ENCODE measurements at regions not wholly inside any gene's neighbourhood (a gene's known extent, or its start where the extent isn't known, plus 50 kb on each side); places are given as distances from the start of the nearest gene placed in this dataset.

DNA sequence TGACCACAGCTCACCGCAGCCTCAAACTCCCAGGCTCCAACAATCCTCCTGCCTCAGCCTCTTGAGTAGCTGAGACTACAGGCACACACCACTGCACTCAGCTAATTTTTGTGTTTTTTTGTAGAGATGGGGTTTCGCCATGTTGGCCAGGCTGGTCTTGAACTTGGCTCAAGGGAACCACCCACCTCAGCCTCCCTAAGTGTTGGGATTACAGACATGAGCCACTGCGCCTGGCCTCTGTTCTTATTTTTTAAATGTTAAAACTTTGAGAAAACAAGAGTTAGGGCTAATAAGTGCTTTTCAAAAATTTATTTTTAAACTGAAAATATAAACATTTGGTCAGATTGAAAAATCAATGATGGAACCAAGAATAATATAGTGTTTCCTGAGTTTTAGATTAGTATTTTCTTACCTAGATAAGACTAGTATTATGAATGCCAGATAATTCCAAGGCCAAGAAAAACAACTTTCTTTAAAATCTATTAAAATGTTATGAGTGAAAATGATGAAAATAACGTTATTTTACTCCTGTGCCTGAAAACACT is 66.2 kb upstream of the S1PR1 start:
- H3K9ac ChIP-seq (ENCODE audit: low read depth in 1 of 2, low read length in 2 of 2), result no peak overlapping the region

DNA sequence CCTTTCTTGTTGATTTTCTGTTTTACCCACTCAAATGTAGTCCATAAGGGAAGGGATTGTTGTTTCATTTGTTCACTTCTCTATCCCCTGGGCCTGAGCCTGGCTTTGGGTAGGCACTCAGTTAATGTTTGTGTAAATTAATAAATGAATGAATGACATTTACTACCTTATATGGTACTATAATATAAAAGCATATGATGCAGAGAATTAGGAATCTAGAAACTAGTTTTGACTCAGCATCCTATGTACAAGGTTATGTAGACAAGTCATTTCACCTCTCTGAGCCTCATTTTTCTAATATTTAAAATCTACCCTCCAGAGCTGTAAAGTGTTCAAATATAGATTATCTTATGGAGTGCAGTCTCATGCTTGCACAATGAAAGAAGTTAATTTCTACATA is 68.9 kb upstream of the S1PR1 start:
- no peaks in the 10 kb centered on the region for H3K27me3 ChIP-seq (ENCODE audit: control insufficient read depth in 2 of 2, insufficient read depth in 2 of 2, low read length in 2 of 2)
- no peaks in the 10 kb centered on the region for H3K4me1 ChIP-seq (ENCODE audit: control insufficient read depth in 2 of 2, insufficient read depth in 2 of 2, low read length in 2 of 2)
- H3K9me3 ChIP-seq (ENCODE audit: control insufficient read depth in 2 of 2, low read length in 2 of 2), result no peaks in the 10 kb centered on the region

More for the DNA sequence above, 66.2 kb upstream of the S1PR1 start:
- Histone ChIP-seq H3K9me3 (ENCODE audit: control insufficient read depth in 2 of 2, low read length in 2 of 2) (no peaks in the 10 kb centered on the region), H3K4me1 (ENCODE audit: control insufficient read depth in 2 of 2, insufficient read depth in 2 of 2, low read length in 2 of 2) (no peaks in the 10 kb centered on the region), H3K36me3 (ENCODE audit: control insufficient read depth in 2 of 2, insufficient read depth in 2 of 2, low read length in 2 of 2) (no peaks in the 10 kb centered on the region), H3K4me3 (ENCODE audit: low read length in 2 of 2) (no peak overlapping the region), H3K27me3 (ENCODE audit: control insufficient read depth in 2 of 2, insufficient read depth in 2 of 2, low read length in 2 of 2) (no peaks in the 10 kb centered on the region), H3K27ac (ENCODE audit: low read depth in 2 of 2, low read length in 2 of 2) (no peak overlapping the region)

DNA sequence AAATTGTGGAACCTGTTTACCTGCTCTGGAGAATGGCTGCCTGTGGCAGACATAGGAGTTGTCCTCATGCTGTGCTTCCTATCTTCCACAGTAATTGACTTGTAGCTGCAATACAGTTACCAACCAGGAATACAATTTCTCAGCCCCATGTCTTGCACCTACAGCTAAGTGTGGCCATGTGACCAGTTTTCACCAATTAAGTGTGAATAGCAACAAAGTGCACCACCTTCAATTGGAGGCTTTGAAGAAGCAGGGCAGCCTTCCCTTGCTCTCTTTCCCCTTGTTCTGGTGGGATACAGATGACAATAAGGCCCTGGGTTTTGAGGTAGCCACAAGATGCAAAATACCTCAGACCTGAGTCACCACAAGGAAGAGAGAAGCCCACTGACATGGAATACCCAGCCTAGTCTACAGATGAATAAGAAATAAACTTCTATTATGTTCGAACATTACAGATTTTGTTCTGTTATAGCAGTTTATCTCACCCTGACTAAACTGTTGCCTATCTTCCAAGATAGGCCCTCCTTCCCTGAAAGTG is 70.2 kb upstream of the S1PR1 start:
- Histone ChIP-seq H3K36me3 (ENCODE audit: control insufficient read depth in 2 of 2, insufficient read depth in 2 of 2, low read length in 2 of 2) (no peaks in the 10 kb centered on the region), H3K9me3 (ENCODE audit: control insufficient read depth in 2 of 2, low read length in 2 of 2) (no peaks in the 10 kb centered on the region), H3K27ac (ENCODE audit: low read depth in 2 of 2, low read length in 2 of 2) (no peak overlapping the region), H3K4me1 (ENCODE audit: control insufficient read depth in 2 of 2, insufficient read depth in 2 of 2, low read length in 2 of 2) (no peaks in the 10 kb centered on the region), H3K4me3 (ENCODE audit: low read length in 2 of 2) (no peak overlapping the region), H3K9ac (ENCODE audit: low read depth in 1 of 2, low read length in 2 of 2) (no peak overlapping the region), H3K27me3 (ENCODE audit: control insufficient read depth in 2 of 2, insufficient read depth in 2 of 2, low read length in 2 of 2) (no peaks in the 10 kb centered on the region)

More for the DNA sequence above, 68.9 kb upstream of the S1PR1 start:
- Histone ChIP-seq H3K27ac (ENCODE audit: low read depth in 2 of 2, low read length in 2 of 2) (no peak overlapping the region), H3K36me3 (ENCODE audit: control insufficient read depth in 2 of 2, insufficient read depth in 2 of 2, low read length in 2 of 2) (no peaks in the 10 kb centered on the region), H3K9ac (ENCODE audit: low read depth in 1 of 2, low read length in 2 of 2) (no peak overlapping the region), H3K4me3 (ENCODE audit: low read length in 2 of 2) (no peak overlapping the region)

DNA sequence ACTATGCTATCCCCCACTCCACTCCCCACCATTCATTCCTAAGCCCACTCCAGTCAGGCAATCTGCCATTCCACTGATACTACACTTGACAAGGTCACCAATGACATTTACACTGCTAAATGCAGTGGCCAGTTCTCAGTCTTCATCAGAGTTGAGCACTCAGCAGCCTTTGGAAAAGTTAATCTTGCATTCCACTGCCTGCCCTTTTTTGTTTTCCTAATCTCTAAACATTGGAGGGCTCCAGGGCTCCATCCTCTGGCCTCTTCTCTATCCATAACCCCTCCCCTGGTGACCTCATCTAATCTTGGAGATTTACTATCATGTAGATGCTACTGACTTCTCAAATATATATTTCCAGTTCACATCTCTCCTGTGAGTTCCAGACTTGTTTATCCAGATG is 70.9 kb upstream of the S1PR1 start:
- H3K27ac ChIP-seq (ENCODE audit: low read depth in 2 of 2, low read length in 2 of 2), result no peak overlapping the region
- no peaks in the 10 kb centered on the region for H3K36me3 ChIP-seq (ENCODE audit: control insufficient read depth in 2 of 2, insufficient read depth in 2 of 2, low read length in 2 of 2)

DNA sequence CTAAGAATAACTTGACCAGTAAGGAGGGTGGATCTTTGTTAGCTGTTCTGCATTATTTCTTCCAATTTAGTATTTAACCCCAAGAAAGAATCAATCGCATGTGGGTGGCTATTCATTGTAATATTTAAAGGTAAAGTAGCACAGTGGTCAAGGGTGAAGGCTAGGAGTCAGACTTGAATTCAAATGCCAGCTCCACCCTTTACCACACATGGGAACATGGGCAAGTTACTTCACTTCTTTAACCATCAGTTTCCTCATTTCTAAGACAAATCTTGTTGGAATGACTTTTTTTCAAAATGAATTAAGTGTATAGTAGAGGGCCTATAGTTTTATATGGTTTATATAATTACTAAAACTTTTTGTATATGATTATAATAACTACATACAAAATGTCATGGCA is 71.3 kb upstream of the S1PR1 start:
- Histone ChIP-seq H3K4me3 (ENCODE audit: low read length in 2 of 2) (no peak overlapping the region), H3K27ac (ENCODE audit: low read depth in 2 of 2, low read length in 2 of 2) (no peak overlapping the region), H3K36me3 (ENCODE audit: control insufficient read depth in 2 of 2, insufficient read depth in 2 of 2, low read length in 2 of 2) (no peaks in the 10 kb centered on the region), H3K9ac (ENCODE audit: low read depth in 1 of 2, low read length in 2 of 2) (no peak overlapping the region), H3K4me1 (ENCODE audit: control insufficient read depth in 2 of 2, insufficient read depth in 2 of 2, low read length in 2 of 2) (no peaks in the 10 kb centered on the region), H3K27me3 (ENCODE audit: control insufficient read depth in 2 of 2, insufficient read depth in 2 of 2, low read length in 2 of 2) (no peaks in the 10 kb centered on the region), H3K9me3 (ENCODE audit: control insufficient read depth in 2 of 2, low read length in 2 of 2) (no peaks in the 10 kb centered on the region)

More for the DNA sequence above, 70.9 kb upstream of the S1PR1 start:
- Histone ChIP-seq H3K9ac (ENCODE audit: low read depth in 1 of 2, low read length in 2 of 2) (no peak overlapping the region), H3K27me3 (ENCODE audit: control insufficient read depth in 2 of 2, insufficient read depth in 2 of 2, low read length in 2 of 2) (no peaks in the 10 kb centered on the region), H3K9me3 (ENCODE audit: control insufficient read depth in 2 of 2, low read length in 2 of 2) (no peaks in the 10 kb centered on the region), H3K4me3 (ENCODE audit: low read length in 2 of 2) (no peak overlapping the region), H3K4me1 (ENCODE audit: control insufficient read depth in 2 of 2, insufficient read depth in 2 of 2, low read length in 2 of 2) (no peaks in the 10 kb centered on the region)

DNA sequence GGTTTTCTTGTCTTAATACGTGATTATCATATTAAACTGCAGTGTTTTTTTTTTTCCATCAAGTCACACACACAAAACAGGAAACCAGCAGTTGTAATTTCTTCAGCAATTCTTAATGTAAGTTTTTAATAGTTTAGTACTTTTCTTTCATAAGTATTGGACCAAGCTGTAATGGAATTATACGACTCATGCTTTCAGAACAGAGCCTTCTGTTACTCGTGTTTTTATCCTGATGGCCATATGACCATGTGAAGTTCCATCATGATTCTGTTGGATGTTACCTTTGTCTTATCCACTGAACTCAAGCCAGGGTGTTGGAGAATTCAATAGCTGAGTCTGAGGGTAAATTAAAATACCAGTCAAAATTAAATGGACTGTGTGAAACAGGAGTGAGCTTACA is 72.0 kb upstream of the S1PR1 start:
- Histone ChIP-seq H3K9me3 (ENCODE audit: control insufficient read depth in 2 of 2, low read length in 2 of 2) (no peaks in the 10 kb centered on the region), H3K27me3 (ENCODE audit: control insufficient read depth in 2 of 2, insufficient read depth in 2 of 2, low read length in 2 of 2) (no peaks in the 10 kb centered on the region), H3K9ac (ENCODE audit: low read depth in 1 of 2, low read length in 2 of 2) (no peak overlapping the region), H3K4me3 (ENCODE audit: low read length in 2 of 2) (no peak overlapping the region), H3K4me1 (ENCODE audit: control insufficient read depth in 2 of 2, insufficient read depth in 2 of 2, low read length in 2 of 2) (no peaks in the 10 kb centered on the region), H3K27ac (ENCODE audit: low read depth in 2 of 2, low read length in 2 of 2) (no peak overlapping the region), H3K36me3 (ENCODE audit: control insufficient read depth in 2 of 2, insufficient read depth in 2 of 2, low read length in 2 of 2) (no peaks in the 10 kb centered on the region)

DNA sequence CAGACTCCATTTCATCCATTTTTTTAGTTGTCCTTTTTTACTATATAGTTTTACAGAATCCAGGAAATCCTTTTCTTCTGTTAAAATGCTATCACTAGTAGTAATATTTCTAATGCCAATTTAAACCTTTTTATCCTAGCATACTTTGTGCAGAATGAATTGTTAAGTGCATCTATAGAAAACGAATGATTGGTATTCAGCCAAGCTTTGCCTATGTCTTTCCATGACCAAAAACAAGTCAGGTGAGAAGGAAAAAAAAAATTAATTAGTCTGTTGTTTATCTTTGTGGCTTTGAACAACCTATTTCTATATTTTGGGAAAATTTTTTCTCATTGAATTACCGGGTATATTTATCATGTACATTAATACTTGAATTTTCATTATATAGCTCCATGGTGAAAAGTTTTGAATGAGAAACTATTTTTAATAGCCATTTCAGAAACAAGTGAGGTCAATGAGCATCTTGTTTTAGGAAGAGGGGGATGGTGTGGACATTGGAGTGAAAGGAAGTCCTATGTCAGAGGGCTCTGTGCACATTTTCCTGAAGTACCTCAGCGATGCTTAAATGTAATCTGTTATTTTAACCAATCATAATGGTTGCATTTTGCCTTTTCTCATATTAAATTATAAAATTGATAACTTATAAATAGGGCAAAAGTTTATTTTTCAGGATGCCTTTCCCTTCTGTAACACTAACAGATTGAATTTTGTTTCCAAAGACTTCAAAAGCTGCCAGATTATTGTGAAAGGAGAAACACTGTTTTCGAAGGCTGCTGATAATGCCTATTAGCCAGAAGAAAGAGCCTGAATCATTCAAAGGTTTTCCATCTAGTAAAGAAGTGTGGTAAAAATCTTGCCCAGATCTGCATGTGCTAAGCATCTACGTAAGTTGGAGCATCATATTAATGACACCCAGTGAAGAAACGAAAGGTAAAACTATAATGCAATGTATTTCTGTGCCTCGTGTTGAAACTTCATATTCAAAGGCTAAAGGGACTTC is 73.8 kb upstream of the S1PR1 start:
- H3K27ac ChIP-seq (ENCODE audit: low read depth in 2 of 2, low read length in 2 of 2), result no peak overlapping the region
- H3K9ac ChIP-seq (ENCODE audit: low read depth in 1 of 2, low read length in 2 of 2), result no peak overlapping the region
- H3K4me1 ChIP-seq (ENCODE audit: control insufficient read depth in 2 of 2, insufficient read depth in 2 of 2, low read length in 2 of 2), result no peaks in the 10 kb centered on the region

DNA sequence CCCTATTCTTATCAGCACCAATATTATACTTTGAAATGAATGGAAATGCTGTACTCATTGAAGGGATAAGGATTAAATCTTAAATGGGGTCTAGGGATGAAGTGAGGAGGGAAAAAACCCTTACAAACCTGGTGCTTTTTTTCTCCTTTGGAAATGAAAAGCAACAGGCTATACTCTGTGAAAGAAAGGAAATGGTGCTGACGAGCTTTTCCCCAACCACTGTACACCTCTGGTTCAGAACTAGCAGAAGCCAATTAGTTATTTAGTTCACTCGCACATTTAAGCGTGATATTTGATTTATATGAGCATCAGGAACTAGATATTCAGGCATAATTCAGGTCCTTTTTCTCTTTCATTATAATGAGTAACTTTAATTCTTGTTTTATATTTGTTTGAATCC is 74.5 kb upstream of the S1PR1 start:
- H3K4me1 ChIP-seq (ENCODE audit: control insufficient read depth in 2 of 2, insufficient read depth in 2 of 2, low read length in 2 of 2), result no peaks in the 10 kb centered on the region
- H3K27me3 ChIP-seq (ENCODE audit: control insufficient read depth in 2 of 2, insufficient read depth in 2 of 2, low read length in 2 of 2), result no peaks in the 10 kb centered on the region
- H3K27ac ChIP-seq (ENCODE audit: low read depth in 2 of 2, low read length in 2 of 2), result no peak overlapping the region
- H3K9me3 ChIP-seq (ENCODE audit: control insufficient read depth in 2 of 2, low read length in 2 of 2), result no peaks in the 10 kb centered on the region
- H3K4me3 ChIP-seq (ENCODE audit: low read length in 2 of 2), result no peak overlapping the region
- no peak overlapping the region for H3K9ac ChIP-seq (ENCODE audit: low read depth in 1 of 2, low read length in 2 of 2)
- H3K36me3 ChIP-seq (ENCODE audit: control insufficient read depth in 2 of 2, insufficient read depth in 2 of 2, low read length in 2 of 2), result no peaks in the 10 kb centered on the region

More for the DNA sequence above, 73.8 kb upstream of the S1PR1 start:
- Histone ChIP-seq H3K36me3 (ENCODE audit: control insufficient read depth in 2 of 2, insufficient read depth in 2 of 2, low read length in 2 of 2) (no peaks in the 10 kb centered on the region), H3K4me3 (ENCODE audit: low read length in 2 of 2) (no peak overlapping the region), H3K9me3 (ENCODE audit: control insufficient read depth in 2 of 2, low read length in 2 of 2) (no peaks in the 10 kb centered on the region), H3K27me3 (ENCODE audit: control insufficient read depth in 2 of 2, insufficient read depth in 2 of 2, low read length in 2 of 2) (no peaks in the 10 kb centered on the region)

DNA sequence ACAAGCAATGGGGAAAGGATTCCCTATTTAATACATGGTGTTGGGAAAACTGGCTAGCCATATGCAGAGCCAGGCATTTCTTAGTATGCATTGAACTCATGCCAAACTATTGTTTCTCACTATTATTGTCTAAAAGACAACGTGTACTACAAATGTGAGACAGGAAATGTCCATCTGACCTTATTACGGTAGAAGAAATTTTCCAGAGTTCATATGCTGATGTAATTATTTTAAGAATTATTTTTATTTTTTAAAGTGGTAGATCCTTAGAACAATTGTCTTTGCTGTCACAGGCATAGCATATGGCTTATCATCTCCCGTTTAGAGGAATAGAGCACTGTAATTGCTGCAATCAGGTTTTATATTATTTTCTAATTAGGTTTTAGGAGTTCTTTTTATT is 75.2 kb upstream of the S1PR1 start:
- H3K9ac ChIP-seq (ENCODE audit: low read depth in 1 of 2, low read length in 2 of 2), result no peak overlapping the region
- no peaks in the 10 kb centered on the region for H3K36me3 ChIP-seq (ENCODE audit: control insufficient read depth in 2 of 2, insufficient read depth in 2 of 2, low read length in 2 of 2)
- no peak overlapping the region for H3K4me3 ChIP-seq (ENCODE audit: low read length in 2 of 2)
- H3K9me3 ChIP-seq (ENCODE audit: control insufficient read depth in 2 of 2, low read length in 2 of 2), result no peaks in the 10 kb centered on the region
- H3K27me3 ChIP-seq (ENCODE audit: control insufficient read depth in 2 of 2, insufficient read depth in 2 of 2, low read length in 2 of 2), result no peaks in the 10 kb centered on the region
- no peaks in the 10 kb centered on the region for H3K4me1 ChIP-seq (ENCODE audit: control insufficient read depth in 2 of 2, insufficient read depth in 2 of 2, low read length in 2 of 2)
- H3K27ac ChIP-seq (ENCODE audit: low read depth in 2 of 2, low read length in 2 of 2), result no peak overlapping the region

DNA sequence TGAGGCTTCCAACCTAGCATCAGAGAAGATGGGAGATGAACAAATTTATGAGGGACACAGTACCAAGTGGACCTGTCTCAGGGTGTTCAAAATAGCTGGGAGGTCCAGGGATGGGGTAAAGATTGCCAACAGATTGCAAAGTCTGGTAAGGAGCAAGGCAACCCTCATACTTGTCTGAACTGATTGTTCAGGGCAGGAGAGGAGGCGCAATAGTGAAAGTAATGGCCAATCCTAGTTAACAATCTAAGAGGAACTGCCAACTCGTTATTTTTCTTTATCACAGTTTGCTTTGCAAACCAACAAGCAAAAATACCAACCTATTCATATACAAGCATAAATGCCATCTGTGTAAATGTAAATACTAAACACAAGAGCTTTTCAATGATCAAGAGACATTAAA is 78.4 kb upstream of the S1PR1 start:
- no peaks in the 10 kb centered on the region for H3K9me3 ChIP-seq (ENCODE audit: control insufficient read depth in 2 of 2, low read length in 2 of 2)
- no peak overlapping the region for H3K27ac ChIP-seq (ENCODE audit: low read depth in 2 of 2, low read length in 2 of 2)
- H3K4me3 ChIP-seq (ENCODE audit: low read length in 2 of 2), result no peak overlapping the region
- H3K4me1 ChIP-seq (ENCODE audit: control insufficient read depth in 2 of 2, insufficient read depth in 2 of 2, low read length in 2 of 2), result no peaks in the 10 kb centered on the region
- no peaks in the 10 kb centered on the region for H3K27me3 ChIP-seq (ENCODE audit: control insufficient read depth in 2 of 2, insufficient read depth in 2 of 2, low read length in 2 of 2)
- H3K36me3 ChIP-seq (ENCODE audit: control insufficient read depth in 2 of 2, insufficient read depth in 2 of 2, low read length in 2 of 2), result no peaks in the 10 kb centered on the region
- H3K9ac ChIP-seq (ENCODE audit: low read depth in 1 of 2, low read length in 2 of 2), result no peak overlapping the region
